HepG2 (cell line): ENCODE measurements at regions not wholly inside any gene's neighbourhood (a gene's known extent, or its start where the extent isn't known, plus 50 kb on each side); places are given as distances from the start of the nearest gene placed in this dataset.

Experiments used
- ARID2 ChIP-seq: sonication (generic); formaldehyde crosslinking; IDR thresholded peaks from 2 replicates; pipeline ENCODE4 v1.8.1; 2022; ENCODE audit warnings: mild to moderate bottlenecking, missing genetic modification reagents, borderline replicate concordance
- JARID2 ChIP-seq: sonication (generic); formaldehyde crosslinking; IDR thresholded peaks from 2 replicates; pipeline ENCODE4 v1.8.1; 2023; ENCODE audit warnings: missing genetic modification reagents, inconsistent platforms; ENCODE audit not compliant: insufficient replicate concordance
- JDP2 ChIP-seq: sonication (generic); formaldehyde crosslinking; IDR thresholded peaks from 2 replicates; pipeline ENCODE4 v1.8.1; 2022; ENCODE audit warnings: missing genetic modification reagents, borderline replicate concordance
- KLF16 ChIP-seq, 2 experiments: sonication (generic) in 1 of 2; formaldehyde crosslinking in 1 of 2; IDR thresholded peaks; 2 replicates each; pipeline versions ENCODE4 v1.6.1 to v1.8.0; 2016 to 2023; ENCODE audit warnings: missing genetic modification reagents in 2 of 2, missing compliant biosample characterization in 1 of 2
- MTA3 ChIP-seq: sonication (generic); formaldehyde crosslinking; IDR thresholded peaks from 2 replicates; pipeline ENCODE4 v1.4.0; 2020; ENCODE audit warnings: missing genetic modification reagents
- MXD4 ChIP-seq: IDR thresholded peaks from 2 replicates; pipeline ENCODE4 v1.6.1; 2016; ENCODE audit warnings: mild to moderate bottlenecking, missing biosample characterization, missing genetic modification reagents
- PHF20 ChIP-seq: sonication (generic); formaldehyde crosslinking; IDR thresholded peaks from 2 replicates; pipeline ENCODE4 v1.5.0; 2020; ENCODE audit warnings: mild to moderate bottlenecking, missing genetic modification reagents
- PLSCR1 ChIP-seq: sonication (generic); formaldehyde crosslinking; IDR thresholded peaks from 2 replicates; pipeline ENCODE4 v1.5.0; 2020; ENCODE audit warnings: missing genetic modification reagents, mild to moderate bottlenecking, borderline replicate concordance
- PREB ChIP-seq: sonication (generic); formaldehyde crosslinking; IDR thresholded peaks from 2 replicates; pipeline ENCODE4 v1.4.0; 2020; ENCODE audit warnings: missing genetic modification reagents
- SRSF1 ChIP-seq: fragments of 200-400 bp; formaldehyde crosslinking; optimal IDR thresholded peaks from 2 replicates; pipeline ENCODE3; 2017; ENCODE audit warnings: mild to moderate bottlenecking, low read depth, low read length, moderate library complexity
- ZBTB44 ChIP-seq: sonication (generic); formaldehyde crosslinking; IDR thresholded peaks from 2 replicates; pipeline ENCODE4 v1.4.0; 2020; ENCODE audit warnings: missing genetic modification reagents
- ZFP36L2 ChIP-seq: sonication (generic); formaldehyde crosslinking; IDR thresholded peaks from 2 replicates; pipeline ENCODE4 v1.4.0; 2020; ENCODE audit warnings: missing genetic modification reagents
- ZKSCAN5 ChIP-seq: sonication (generic); formaldehyde crosslinking; IDR thresholded peaks from 2 replicates; pipeline ENCODE4 v1.5.1; 2020; ENCODE audit warnings: mild to moderate bottlenecking, missing genetic modification reagents
- ZNF143 ChIP-seq: sonication (generic); formaldehyde crosslinking; IDR thresholded peaks from 2 replicates; pipeline ENCODE4 v1.4.0; 2020; ENCODE audit warnings: missing genetic modification reagents
- ZNF24 ChIP-seq: fragments of 450-650 bp; IDR thresholded peaks from 2 replicates; pipeline ENCODE4 v1.6.1; 2017; ENCODE audit warnings: antibody characterized with exemption, mild to moderate bottlenecking
- ZNF510 ChIP-seq: sonication (generic); formaldehyde crosslinking; IDR thresholded peaks from 2 replicates; pipeline ENCODE4 v1.4.0; 2020; ENCODE audit warnings: low read depth, mild to moderate bottlenecking, missing genetic modification reagents
- ZNF619 ChIP-seq: sonication (generic); formaldehyde crosslinking; IDR thresholded peaks from 2 replicates; pipeline ENCODE4 v1.4.0; 2020; ENCODE audit warnings: mild to moderate bottlenecking, missing genetic modification reagents
- ZNF710 ChIP-seq: sonication (generic); formaldehyde crosslinking; IDR thresholded peaks from 2 replicates; pipeline ENCODE4 v1.5.0; 2020; ENCODE audit warnings: mild to moderate bottlenecking, missing genetic modification reagents, borderline replicate concordance
- TF ChIP-seq, protein P1 (sequence below): sonication (generic); formaldehyde crosslinking; IDR thresholded peaks from 2 replicates; pipeline ENCODE4 v1.5.1; 2020; ENCODE audit warnings: missing genetic modification reagents, mild to moderate bottlenecking, borderline replicate concordance
- TF ChIP-seq, protein P2 (sequence below): sonication (generic); formaldehyde crosslinking; conservative IDR thresholded peaks from 2 replicates; pipeline ENCODE4 v1.4.0; 2020; ENCODE audit warnings: missing genetic modification reagents
- TF ChIP-seq, protein P3 (sequence below): sonication (generic); formaldehyde crosslinking; IDR thresholded peaks from 2 replicates; pipeline ENCODE4 v1.8.1; 2023; ENCODE audit warnings: missing genetic modification reagents, mild to moderate bottlenecking, borderline replicate concordance

DNA sequence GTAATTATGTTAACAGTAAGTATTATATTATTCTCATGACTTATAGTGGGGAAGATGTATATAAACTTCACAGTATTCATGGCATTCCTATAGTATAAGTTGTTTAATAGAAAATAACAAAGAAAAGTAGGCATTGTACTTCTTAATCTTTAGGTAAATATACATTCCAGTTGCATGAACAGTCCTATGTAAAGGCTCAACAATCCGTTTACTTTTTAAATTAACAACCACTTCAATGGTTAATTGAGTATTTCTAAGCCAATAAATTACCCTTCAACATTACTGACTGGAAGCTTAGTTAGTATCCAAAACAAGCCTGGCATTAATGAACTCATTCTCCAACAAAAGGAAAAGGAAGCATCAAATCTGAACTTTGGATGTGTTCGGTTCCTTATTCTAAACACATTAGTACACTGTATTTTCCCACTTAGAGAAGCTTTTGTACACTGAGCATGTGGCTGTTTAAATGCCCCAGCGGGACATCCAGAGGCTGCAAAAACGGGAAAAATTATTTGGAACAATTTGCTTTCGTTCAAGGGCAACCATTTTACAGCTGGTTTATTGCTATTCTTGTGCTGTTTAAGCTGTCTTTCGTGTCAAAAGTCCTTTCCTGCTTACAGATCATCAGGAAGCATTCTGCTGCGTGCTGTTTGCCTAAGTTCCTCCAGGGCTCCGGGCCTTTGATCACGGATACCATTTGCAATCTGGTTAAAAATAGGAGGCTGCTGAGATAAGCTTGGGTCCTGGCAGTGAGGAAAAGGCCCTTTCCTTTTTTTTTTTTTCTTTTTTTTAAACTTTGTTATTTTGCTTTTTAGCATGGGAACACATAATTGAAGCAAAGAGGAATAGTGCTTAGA, 460.3 kb downstream of the SPRY1 start (continued):
- TF ChIP-seq, protein P1, sequence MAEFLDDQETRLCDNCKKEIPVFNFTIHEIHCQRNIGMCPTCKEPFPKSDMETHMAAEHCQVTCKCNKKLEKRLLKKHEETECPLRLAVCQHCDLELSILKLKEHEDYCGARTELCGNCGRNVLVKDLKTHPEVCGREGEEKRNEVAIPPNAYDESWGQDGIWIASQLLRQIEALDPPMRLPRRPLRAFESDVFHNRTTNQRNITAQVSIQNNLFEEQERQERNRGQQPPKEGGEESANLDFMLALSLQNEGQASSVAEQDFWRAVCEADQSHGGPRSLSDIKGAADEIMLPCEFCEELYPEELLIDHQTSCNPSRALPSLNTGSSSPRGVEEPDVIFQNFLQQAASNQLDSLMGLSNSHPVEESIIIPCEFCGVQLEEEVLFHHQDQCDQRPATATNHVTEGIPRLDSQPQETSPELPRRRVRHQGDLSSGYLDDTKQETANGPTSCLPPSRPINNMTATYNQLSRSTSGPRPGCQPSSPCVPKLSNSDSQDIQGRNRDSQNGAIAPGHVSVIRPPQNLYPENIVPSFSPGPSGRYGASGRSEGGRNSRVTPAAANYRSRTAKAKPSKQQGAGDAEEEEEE (CRISPR knock-in tag): no peak
- TF ChIP-seq ZBTB44 (CRISPR knock-in tag) (no peak), SRSF1 (no peak), ZFP36L2 (no peak), JDP2 (CRISPR knock-in tag) (no peak), ARID2 (no peak), ZNF24 (no peak), ZNF143 (CRISPR knock-in tag) (no peak), PREB (CRISPR knock-in tag) (no peak), JARID2 (CRISPR knock-in tag) (no peak), KLF16 (CRISPR knock-in tag; IDR thresholded peaks at IDR 0.05) (peak in 1 of 2 experiments; percentile 63; a peak in 1 of 4 replicates), ZNF710 (CRISPR knock-in tag) (peak; percentile 88), ZNF619 (no peak), PHF20 (CRISPR knock-in tag) (no peak), MXD4 (CRISPR knock-in tag) (no peak), PLSCR1 (CRISPR knock-in tag) (no peak), ZNF510 (CRISPR knock-in tag) (no peak), MTA3 (CRISPR knock-in tag) (no peak), ZKSCAN5 (CRISPR knock-in tag) (no peak)
- TF ChIP-seq, protein P2, sequence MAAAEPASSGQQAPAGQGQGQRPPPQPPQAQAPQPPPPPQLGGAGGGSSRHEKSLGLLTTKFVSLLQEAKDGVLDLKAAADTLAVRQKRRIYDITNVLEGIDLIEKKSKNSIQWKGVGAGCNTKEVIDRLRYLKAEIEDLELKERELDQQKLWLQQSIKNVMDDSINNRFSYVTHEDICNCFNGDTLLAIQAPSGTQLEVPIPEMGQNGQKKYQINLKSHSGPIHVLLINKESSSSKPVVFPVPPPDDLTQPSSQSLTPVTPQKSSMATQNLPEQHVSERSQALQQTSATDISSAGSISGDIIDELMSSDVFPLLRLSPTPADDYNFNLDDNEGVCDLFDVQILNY (CRISPR knock-in tag): no peak
- TF ChIP-seq, protein P3, sequence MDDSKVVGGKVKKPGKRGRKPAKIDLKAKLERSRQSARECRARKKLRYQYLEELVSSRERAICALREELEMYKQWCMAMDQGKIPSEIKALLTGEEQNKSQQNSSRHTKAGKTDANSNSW (CRISPR knock-in tag): no peak
